ENCODE measurements at regions not wholly inside any gene's neighbourhood (a gene's known extent, or its start where the extent isn't known, plus 50 kb on each side); places are given as distances from the start of the nearest gene placed in this dataset.

GRCh38 chr6:12221856-12222255 lies 68.3 kb upstream of the EDN1 start:
- no peak overlapping the region for H3K27ac Mint-ChIP-seq
- H3K36me3 Mint-ChIP-seq (ENCODE audit: low read depth), result no peaks in the 10 kb centered on the region
- peaks cover 9% of the 10 kb centered on the region for H3K27me3 Mint-ChIP-seq (ENCODE audit: insufficient read depth)
- no peak overlapping the region for H3K4me3 Mint-ChIP-seq
- no peak for DNase-seq (ENCODE audit: low spot score)
- no peaks in the 10 kb centered on the region for H3K4me1 Mint-ChIP-seq (ENCODE audit: low read depth)
- H3K9me3 Mint-ChIP-seq, result no peaks in the 10 kb centered on the region
- intact Hi-C loops (cut with micrococcal nuclease), result no loop called here

- peaks cover 9% of the 10 kb centered on the region for H3K27me3 Mint-ChIP-seq (ENCODE audit: insufficient read depth)
- no peaks in the 10 kb centered on the region for H3K36me3 Mint-ChIP-seq (ENCODE audit: low read depth)
- H3K9me3 Mint-ChIP-seq, result no peaks in the 10 kb centered on the region
- no peak overlapping the region for H3K4me3 Mint-ChIP-seq
- H3K27ac Mint-ChIP-seq, result no peak overlapping the region
- no peaks in the 10 kb centered on the region for H3K4me1 Mint-ChIP-seq (ENCODE audit: low read depth)
- intact Hi-C loops (cut with micrococcal nuclease), result no loop called here
- DNase-seq (ENCODE audit: low spot score), result no peak
Measured at GRCh38 chr6:12222405-12223366, 67.5 kb upstream of the EDN1 start.

- DNase-seq (ENCODE audit: low spot score), result no peak
Measured at GRCh38 chr6:12223383-12223782, 66.8 kb upstream of the EDN1 start.

GRCh38 chr6:12224251-12224650 lies 65.9 kb upstream of the EDN1 start:
- Mint-ChIP-seq H3K4me1 (ENCODE audit: low read depth) (peaks cover 11% of the 10 kb centered on the region), H3K27ac (no peak overlapping the region), H3K36me3 (ENCODE audit: low read depth) (no peaks in the 10 kb centered on the region), H3K27me3 (ENCODE audit: insufficient read depth) (peaks cover 9% of the 10 kb centered on the region), H3K4me3 (no peak overlapping the region), H3K9me3 (no peaks in the 10 kb centered on the region)
- intact Hi-C loops (cut with micrococcal nuclease), result no loop called here
- no peak for DNase-seq (ENCODE audit: low spot score)

More at GRCh38 chr6:12223383-12223782, 66.8 kb upstream of the EDN1 start:
- H3K9me3 Mint-ChIP-seq, result no peaks in the 10 kb centered on the region
- no peak overlapping the region for H3K4me3 Mint-ChIP-seq
- H3K27ac Mint-ChIP-seq, result no peak overlapping the region
- peaks cover 2% of the 10 kb centered on the region for H3K4me1 Mint-ChIP-seq (ENCODE audit: low read depth)
- H3K27me3 Mint-ChIP-seq (ENCODE audit: insufficient read depth), result peaks cover 9% of the 10 kb centered on the region
- intact Hi-C loops (cut with micrococcal nuclease), result no loop called here
- no peaks in the 10 kb centered on the region for H3K36me3 Mint-ChIP-seq (ENCODE audit: low read depth)

- Mint-ChIP-seq H3K9me3 (peaks cover 5% of the 10 kb centered on the region), H3K4me3 (no peak overlapping the region), H3K36me3 (ENCODE audit: low read depth) (peaks cover 4% of the 10 kb centered on the region), H3K4me1 (ENCODE audit: low read depth) (peaks cover 34% of the 10 kb centered on the region), H3K27ac (no peak overlapping the region), H3K27me3 (ENCODE audit: insufficient read depth) (peaks cover 7% of the 10 kb centered on the region)
- no peak for DNase-seq (ENCODE audit: low spot score)
- intact Hi-C loops (cut with micrococcal nuclease), result loop anchor here (1.0 kb wide), 1 partner anchor 13 kb away; no protein-coding TSS in a partner anchor
Measured at GRCh38 chr6:12228447-12229146, 61.6 kb upstream of the EDN1 start.

- Mint-ChIP-seq H3K27ac (peak overlapping the region; percentile 53), H3K4me1 (ENCODE audit: low read depth) (peaks cover 41% of the 10 kb centered on the region), H3K36me3 (ENCODE audit: low read depth) (peaks cover 4% of the 10 kb centered on the region), H3K4me3 (no peak overlapping the region), H3K27me3 (ENCODE audit: insufficient read depth) (peaks cover 7% of the 10 kb centered on the region), H3K9me3 (peaks cover 5% of the 10 kb centered on the region)
- intact Hi-C loops (cut with micrococcal nuclease), result loop anchor here (1.0 kb wide), 1 partner anchor 12 kb away; no protein-coding TSS in a partner anchor
- no peak for DNase-seq (ENCODE audit: low spot score)
Measured at GRCh38 chr6:12229332-12229731, 60.8 kb upstream of the EDN1 start.

- peaks cover 52% of the 10 kb centered on the region for H3K4me1 Mint-ChIP-seq (ENCODE audit: low read depth)
- intact Hi-C loops (cut with micrococcal nuclease), result loop anchor here (5.0 kb wide), 4 partner anchors 68 to 498 kb away; no protein-coding TSS in a partner anchor
- peaks cover 5% of the 10 kb centered on the region for H3K27me3 Mint-ChIP-seq (ENCODE audit: insufficient read depth)
- H3K4me3 Mint-ChIP-seq, result no peak overlapping the region
- H3K36me3 Mint-ChIP-seq (ENCODE audit: low read depth), result peaks cover 4% of the 10 kb centered on the region
- H3K9me3 Mint-ChIP-seq, result peaks cover 5% of the 10 kb centered on the region
- H3K27ac Mint-ChIP-seq, result no peak overlapping the region
- no peak for DNase-seq (ENCODE audit: low spot score)
Measured at GRCh38 chr6:12230523-12230922, 59.6 kb upstream of the EDN1 start.

- Mint-ChIP-seq H3K27ac (peak overlapping the region; percentile 18), H3K27me3 (ENCODE audit: insufficient read depth) (no peaks in the 10 kb centered on the region)
Measured at GRCh38 chr6:12232339-12232738, 57.8 kb upstream of the EDN1 start.

GRCh38 chr6:12232821-12233220 lies 57.3 kb upstream of the EDN1 start:
- Mint-ChIP-seq H3K27ac (no peak overlapping the region), H3K4me3 (no peak overlapping the region), H3K36me3 (ENCODE audit: low read depth) (peaks cover 4% of the 10 kb centered on the region), H3K27me3 (ENCODE audit: insufficient read depth) (no peaks in the 10 kb centered on the region), H3K4me1 (ENCODE audit: low read depth) (peaks cover 52% of the 10 kb centered on the region), H3K9me3 (peaks cover 5% of the 10 kb centered on the region)
- intact Hi-C loops (cut with micrococcal nuclease), result loop anchor here (1.0 to 5.0 kb wide), 8 partner anchors 8 to 501 kb away; no protein-coding TSS in a partner anchor
- no peak for DNase-seq (ENCODE audit: low spot score)

More at GRCh38 chr6:12232339-12232738, 57.8 kb upstream of the EDN1 start:
- H3K9me3 Mint-ChIP-seq, result peaks cover 5% of the 10 kb centered on the region
- intact Hi-C loops (cut with micrococcal nuclease), result loop anchor here (2.0 to 5.0 kb wide), 6 partner anchors 56 to 500 kb away; no protein-coding TSS in a partner anchor
- no peak for DNase-seq (ENCODE audit: low spot score)
- H3K4me3 Mint-ChIP-seq, result no peak overlapping the region
- H3K36me3 Mint-ChIP-seq (ENCODE audit: low read depth), result peaks cover 4% of the 10 kb centered on the region
- peaks cover 52% of the 10 kb centered on the region for H3K4me1 Mint-ChIP-seq (ENCODE audit: low read depth)

GRCh38 chr6:12233693-12234571 lies 56.2 kb upstream of the EDN1 start:
- H3K4me1 Mint-ChIP-seq (ENCODE audit: low read depth), result peaks cover 55% of the 10 kb centered on the region
- peaks cover 10% of the 10 kb centered on the region for H3K9me3 Mint-ChIP-seq
- H3K36me3 Mint-ChIP-seq (ENCODE audit: low read depth), result peaks cover 4% of the 10 kb centered on the region
- H3K27ac Mint-ChIP-seq, result peak overlapping the region; percentile 31
- DNase-seq (ENCODE audit: low spot score), result peak; percentile 18
- H3K27me3 Mint-ChIP-seq (ENCODE audit: insufficient read depth), result no peaks in the 10 kb centered on the region
- intact Hi-C loops (cut with micrococcal nuclease), result loop anchor here (1.0 to 5.0 kb wide), 9 partner anchors 7 to 579 kb away; no protein-coding TSS in a partner anchor
- peak overlapping the region; percentile 16 for H3K4me3 Mint-ChIP-seq

GRCh38 chr6:12235341-12235740 lies 54.8 kb upstream of the EDN1 start:
- peaks cover 4% of the 10 kb centered on the region for H3K36me3 Mint-ChIP-seq (ENCODE audit: low read depth)
- peaks cover 46% of the 10 kb centered on the region for H3K4me1 Mint-ChIP-seq (ENCODE audit: low read depth)
- DNase-seq (ENCODE audit: low spot score), result no peak
- intact Hi-C loops (cut with micrococcal nuclease), result no loop called here
- no peak overlapping the region for H3K4me3 Mint-ChIP-seq
- H3K9me3 Mint-ChIP-seq, result peaks cover 10% of the 10 kb centered on the region
- no peak overlapping the region for H3K27ac Mint-ChIP-seq
- peaks cover 2% of the 10 kb centered on the region for H3K27me3 Mint-ChIP-seq (ENCODE audit: insufficient read depth)

- DNase-seq (ENCODE audit: low spot score), result no peak
- intact Hi-C loops (cut with micrococcal nuclease), result loop anchor here (2.0 kb wide), 1 partner anchor 29 kb away; no protein-coding TSS in a partner anchor
- Mint-ChIP-seq H3K27me3 (ENCODE audit: insufficient read depth) (peaks cover 3% of the 10 kb centered on the region), H3K27ac (peak overlapping the region; percentile 51), H3K4me1 (ENCODE audit: low read depth) (peaks cover 43% of the 10 kb centered on the region), H3K9me3 (peaks cover 7% of the 10 kb centered on the region), H3K36me3 (ENCODE audit: low read depth) (no peaks in the 10 kb centered on the region), H3K4me3 (no peak overlapping the region)
Measured at GRCh38 chr6:12238219-12238618, 51.9 kb upstream of the EDN1 start.

Measured in activated T-helper 1 cell treated with anti-CD3 and anti-CD28 coated beads, Interleukin-12 subunit alpha, Interleukin-12 subunit beta, Interleukin-2, Interleukin-4 antibody, amounts not matched to agents 30 ng/mL and 10 ng/mL and 1 ng/mL, durations not matched to agents 14 hours and 24 hours and 36 hours (primary cell).